Natural killer cell (primary cell): ENCODE measurements at regions not wholly inside any gene's neighbourhood (a gene's known extent, or its start where the extent isn't known, plus 50 kb on each side); places are given as distances from the start of the nearest gene placed in this dataset.

Source experiments
- ATAC-seq, 3 donors: fragments of 150-1000 bp in 2 of 3; fragments of 200-7000 bp in 1 of 3; cut with Tn5 transposase; 1 replicate in 1 of 3; 2 replicates in 2 of 3; pipeline ENCODE4 v1.10.0; 2021; ENCODE audit warnings: mild to moderate bottlenecking in 2 of 3, moderate library complexity in 2 of 3
- DNase-seq, 2 donors: peaks; one replicate each; pipeline versions ENCODE4 v3.0.0 to v3.0.0-alpha.2; 2013 to 2021; ENCODE audit warnings: mixed read lengths in 1 of 2
- H3K27ac ChIP-seq: one replicate; pipeline ENCODE4 v1.5.1; 2013; ENCODE audit warnings: mild to moderate bottlenecking, low read length
- H3K27me3 ChIP-seq: one replicate; pipeline ENCODE4 v1.6.1; 2013; ENCODE audit warnings: low read length; ENCODE audit not compliant: control insufficient read depth, insufficient read depth
- H3K36me3 ChIP-seq: one replicate; pipeline ENCODE4 v1.6.1; 2013; ENCODE audit warnings: low read length; ENCODE audit not compliant: control insufficient read depth, insufficient read depth
- H3K4me1 ChIP-seq: one replicate; pipeline ENCODE4 v1.6.1; 2013; ENCODE audit warnings: low read length; ENCODE audit not compliant: control insufficient read depth, insufficient read depth
- H3K4me3 ChIP-seq: one replicate; pipeline ENCODE4 v1.5.1; 2013; ENCODE audit warnings: low read length
- H3K9me3 ChIP-seq: one replicate; pipeline ENCODE4 v1.6.1; 2013; ENCODE audit warnings: low read length; ENCODE audit not compliant: control insufficient read depth, insufficient read depth
- H3K27ac Mint-ChIP-seq, 2 donors: one replicate each; pipeline ENCODE4 v1.8.0; 2022; ENCODE audit warnings: mild to moderate bottlenecking in 2 of 2, mixed read lengths in 2 of 2, moderate library complexity in 1 of 2
- H3K27me3 Mint-ChIP-seq, 2 donors: one replicate each; pipeline ENCODE4 v1.8.0; 2022; ENCODE audit warnings: low read depth in 2 of 2, mixed read lengths in 2 of 2
- H3K36me3 Mint-ChIP-seq: one replicate; pipeline ENCODE4 v1.8.0; 2022; ENCODE audit warnings: mixed read lengths
- H3K4me1 Mint-ChIP-seq, 2 donors: one replicate each; pipeline ENCODE4 v1.8.0; 2022; ENCODE audit warnings: mixed read lengths in 2 of 2
- H3K4me3 Mint-ChIP-seq: one replicate; pipeline ENCODE4 v1.8.0; 2022; ENCODE audit warnings: mild to moderate bottlenecking, moderate library complexity, mixed read lengths
- H3K9me3 Mint-ChIP-seq, 2 donors: one replicate each; pipeline ENCODE4 v1.8.0; 2022; ENCODE audit warnings: mixed read lengths in 2 of 2
- CTCF ChIP-seq: fragments of 200-600 bp; IDR thresholded peaks from one replicate; pipeline ENCODE4 v1.8.0; 2022; ENCODE audit warnings: antibody characterized with exemption
- WGBS: methylation state at CpG from one replicate; pipeline ENCODE4 v1.1.7; 2013; ENCODE audit warnings: missing lambda C conversion rate; ENCODE audit not compliant: insufficient coverage; 5-methylcytosine and 5-hydroxymethylcytosine counted together
- intact Hi-C: fragments of 100-400 bp; cut with micrococcal nuclease; formaldehyde crosslinking; loops from one replicate; pipeline ENCODE4 v1.14.2; 2022

GRCh38 chr5:38641003-38641402, 84.6 kb upstream of the LIFR start:
- DNase-seq (no peak), ATAC-seq (no peak)
- H3K27me3 ChIP-seq = no peaks in the 10 kb centered on the region
- H3K4me3 ChIP-seq = no peak overlapping the region
- H3K4me3 Mint-ChIP-seq = no peak overlapping the region
- no peaks in the 10 kb centered on the region for H3K9me3 ChIP-seq
- H3K36me3 Mint-ChIP-seq = no peaks in the 10 kb centered on the region
- H3K4me1 Mint-ChIP-seq = no peaks in the 10 kb centered on the region
- no peak overlapping the region for H3K27ac Mint-ChIP-seq
- no peak overlapping the region for H3K27ac ChIP-seq
- TF ChIP-seq CTCF = no peak
- 90% methylated on average over 3 of the region's 3 CpGs for WGBS
- H3K36me3 ChIP-seq = no peaks in the 10 kb centered on the region
- intact Hi-C loops = no loop called here
- H3K9me3 Mint-ChIP-seq = no peaks in the 10 kb centered on the region
- no peaks in the 10 kb centered on the region for H3K4me1 ChIP-seq
- H3K27me3 Mint-ChIP-seq = no peaks in the 10 kb centered on the region

- no peak overlapping the region for H3K4me3 Mint-ChIP-seq
- peaks cover 0 to 3% of the 10 kb centered on the region in 2 donors for H3K27me3 Mint-ChIP-seq
- no peaks in the 10 kb centered on the region for H3K4me1 ChIP-seq
- H3K27ac Mint-ChIP-seq = no peak overlapping the region
- intact Hi-C loops = no loop called here
- TF ChIP-seq CTCF = no peak
- H3K9me3 ChIP-seq = no peaks in the 10 kb centered on the region
- H3K36me3 Mint-ChIP-seq = no peaks in the 10 kb centered on the region
- H3K4me1 Mint-ChIP-seq = no peaks in the 10 kb centered on the region
- ATAC-seq (no peak), DNase-seq (no peak)
- 63% methylated on average over 7 of the region's 7 CpGs for WGBS
- no peak overlapping the region for H3K4me3 ChIP-seq
- no peaks in the 10 kb centered on the region for H3K9me3 Mint-ChIP-seq
- no peaks in the 10 kb centered on the region for H3K36me3 ChIP-seq
- no peak overlapping the region for H3K27ac ChIP-seq
- H3K27me3 ChIP-seq = no peaks in the 10 kb centered on the region
Observed at GRCh38 chr5:38642189-38642911, 85.9 kb upstream of the LIFR start.

- no peak overlapping the region for H3K4me3 ChIP-seq
- DNase-seq (no peak), ATAC-seq (no peak)
- intact Hi-C loops = no loop called here
- H3K36me3 ChIP-seq = no peaks in the 10 kb centered on the region
- H3K9me3 ChIP-seq = no peaks in the 10 kb centered on the region
- Mint-ChIP-seq H3K4me3 (no peak overlapping the region), H3K36me3 (no peaks in the 10 kb centered on the region), H3K4me1 (no peaks in the 10 kb centered on the region), H3K9me3 (no peaks in the 10 kb centered on the region), H3K27ac (no peak overlapping the region), H3K27me3 (peaks cover 0 to 3% of the 10 kb centered on the region in 2 donors)
- WGBS = 90% methylated on average over 4 of the region's 4 CpGs
- no peak overlapping the region for H3K27ac ChIP-seq
- no peaks in the 10 kb centered on the region for H3K4me1 ChIP-seq
- no peaks in the 10 kb centered on the region for H3K27me3 ChIP-seq
- no peak for TF ChIP-seq CTCF
Observed at GRCh38 chr5:38643616-38644015, 87.2 kb upstream of the LIFR start.

- Mint-ChIP-seq H3K9me3 (no peaks in the 10 kb centered on the region), H3K4me3 (no peak overlapping the region), H3K36me3 (no peaks in the 10 kb centered on the region), H3K27ac (no peak overlapping the region), H3K27me3 (peaks cover 18% of the 10 kb centered on the region in 2 donors), H3K4me1 (peaks cover 5 to 11% of the 10 kb centered on the region in 2 donors)
- intact Hi-C loops = no loop called here
- ATAC-seq = no peak
- no peak for TF ChIP-seq CTCF
- H3K27ac ChIP-seq = no peak overlapping the region
- DNase-seq = no peak
- H3K27me3 ChIP-seq = no peaks in the 10 kb centered on the region
- H3K36me3 ChIP-seq = no peaks in the 10 kb centered on the region
- no peak overlapping the region for H3K4me3 ChIP-seq
- no peaks in the 10 kb centered on the region for H3K4me1 ChIP-seq
- H3K9me3 ChIP-seq = no peaks in the 10 kb centered on the region
Observed at GRCh38 chr5:38645508-38645907, 89.1 kb upstream of the LIFR start.
